ENCODE measurements at regions not wholly inside any gene's neighbourhood (a gene's known extent, or its start where the extent isn't known, plus 50 kb on each side); places are given as distances from the start of the nearest gene placed in this dataset.

DNA sequence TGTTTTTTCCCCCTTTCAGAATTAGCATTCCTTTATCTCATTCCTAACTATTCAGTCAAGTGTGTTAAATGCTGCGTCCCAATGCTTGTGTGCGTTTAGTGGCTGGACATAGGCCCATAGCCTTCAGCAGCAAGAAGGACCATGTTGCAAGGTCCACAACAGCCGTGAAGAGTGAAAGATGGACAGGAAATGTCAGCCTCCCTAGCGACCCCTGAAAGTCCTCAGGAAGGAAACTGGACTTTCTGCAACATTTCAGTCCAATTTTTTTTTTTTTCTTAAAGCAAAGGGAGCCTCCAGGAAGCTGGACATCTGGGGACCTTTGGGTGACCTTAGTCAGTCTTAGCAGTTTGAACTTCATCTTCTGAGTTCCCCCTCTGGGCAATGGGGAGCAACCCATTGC is 550.7 kb upstream of the MGMT start:
- H3K4me1 Mint-ChIP-seq = peaks cover 4% of the 10 kb centered on the region
- DNase-seq = no peak
- no peaks in the 10 kb centered on the region for H3K36me3 Mint-ChIP-seq (ENCODE audit: low read depth)
- no peaks in the 10 kb centered on the region for H3K9me3 Mint-ChIP-seq
- intact Hi-C loops (cut with micrococcal nuclease) = no loop called here
- no peaks in the 10 kb centered on the region for H3K27me3 Mint-ChIP-seq
- H3K27ac Mint-ChIP-seq = no peak overlapping the region
- H3K4me3 Mint-ChIP-seq = no peak overlapping the region

DNA sequence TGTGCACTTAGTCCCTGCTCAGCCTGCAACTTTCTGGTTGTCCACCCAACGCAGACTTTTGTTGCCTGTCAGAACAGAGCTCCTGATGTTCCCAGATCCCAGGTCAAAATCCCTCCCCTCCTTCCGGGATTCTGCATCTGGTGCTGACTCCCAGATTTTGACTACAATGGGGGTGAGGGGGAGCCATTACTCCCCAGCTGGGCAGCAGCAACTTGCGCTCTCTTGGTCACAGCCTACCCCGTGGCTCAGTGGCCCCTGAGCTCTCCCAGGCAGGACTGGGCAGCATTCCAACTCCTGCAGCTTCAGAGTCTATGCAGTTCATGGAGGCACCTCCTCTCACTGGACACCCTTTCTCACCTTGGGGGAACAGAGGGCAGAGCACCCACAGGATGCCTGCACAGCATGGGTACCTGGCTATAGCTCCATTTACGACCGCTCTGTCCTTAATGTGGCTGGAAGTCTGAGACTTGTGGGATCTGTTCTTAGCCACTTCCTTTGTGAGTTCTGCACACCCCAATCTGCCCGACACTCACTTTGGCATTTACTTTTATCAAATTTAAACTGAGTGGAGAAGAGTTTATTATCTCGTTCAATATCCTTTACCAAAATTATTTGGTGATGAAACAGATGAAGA is 545.5 kb upstream of the MGMT start:
- Mint-ChIP-seq H3K27ac (no peak overlapping the region), H3K4me3 (no peak overlapping the region), H3K27me3 (peaks cover 3% of the 10 kb centered on the region), H3K36me3 (ENCODE audit: low read depth) (no peaks in the 10 kb centered on the region), H3K4me1 (no peaks in the 10 kb centered on the region), H3K9me3 (no peaks in the 10 kb centered on the region)
- DNase-seq = no peak
- intact Hi-C loops (cut with micrococcal nuclease) = no loop called here

DNA sequence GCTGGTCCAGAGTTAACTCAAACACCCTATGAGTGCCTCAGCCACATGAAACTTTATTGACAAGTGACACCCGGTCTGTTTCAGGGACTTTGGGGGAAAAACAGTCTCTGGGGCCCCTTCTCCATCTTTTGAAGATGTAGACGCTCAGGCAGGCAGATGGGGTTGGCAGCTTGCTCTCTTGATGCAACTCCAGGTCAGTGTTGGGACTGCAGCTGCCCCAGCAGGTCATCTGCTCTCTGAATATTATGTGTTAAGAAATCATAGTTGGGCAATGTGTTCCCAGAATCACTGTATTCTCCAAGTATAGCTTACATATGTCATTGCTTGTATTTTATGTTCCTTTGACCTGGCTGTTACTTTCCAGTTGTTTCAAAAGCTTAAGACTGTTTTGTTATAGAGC is 544.9 kb upstream of the MGMT start:
- H3K36me3 Mint-ChIP-seq (ENCODE audit: low read depth) = no peaks in the 10 kb centered on the region
- H3K9me3 Mint-ChIP-seq = no peaks in the 10 kb centered on the region
- peaks cover 3% of the 10 kb centered on the region for H3K27me3 Mint-ChIP-seq
- no peak overlapping the region for H3K4me3 Mint-ChIP-seq
- no peak overlapping the region for H3K27ac Mint-ChIP-seq
- H3K4me1 Mint-ChIP-seq = no peaks in the 10 kb centered on the region
- DNase-seq = no peak
- intact Hi-C loops (cut with micrococcal nuclease) = no loop called here

DNA sequence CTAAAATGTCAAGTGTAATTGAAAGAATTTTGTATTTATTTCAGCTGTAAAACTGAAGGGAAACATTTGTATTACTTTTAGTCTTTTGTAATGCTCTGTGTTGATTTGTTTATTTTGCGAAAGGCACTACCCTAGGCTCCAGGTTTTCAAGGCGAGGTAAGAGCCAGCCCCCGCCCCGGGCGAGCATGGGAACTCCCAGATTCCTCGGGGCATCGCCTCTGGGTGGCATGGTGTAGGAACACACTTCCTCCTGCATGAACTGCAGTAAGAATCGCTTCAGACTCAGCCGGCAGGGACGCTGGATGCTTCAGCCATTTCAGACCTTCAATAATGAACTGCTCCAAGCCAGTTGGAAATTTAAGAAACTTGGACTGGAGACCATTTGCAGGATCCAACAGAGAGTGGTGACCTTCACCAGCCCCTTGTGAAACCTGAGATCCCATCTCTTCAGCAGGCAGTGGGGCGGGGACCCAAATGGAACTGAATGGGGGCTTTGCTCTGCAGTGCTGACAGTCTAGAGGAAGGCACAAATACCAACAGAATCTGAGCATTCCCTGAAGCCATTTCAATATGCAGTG is 544.3 kb upstream of the MGMT start:
- intact Hi-C loops (cut with micrococcal nuclease) = no loop called here
- Mint-ChIP-seq H3K27me3 (peaks cover 3% of the 10 kb centered on the region), H3K27ac (no peak overlapping the region), H3K9me3 (no peaks in the 10 kb centered on the region), H3K4me1 (no peaks in the 10 kb centered on the region), H3K36me3 (ENCODE audit: low read depth) (no peaks in the 10 kb centered on the region), H3K4me3 (no peak overlapping the region)
- DNase-seq = no peak

DNA sequence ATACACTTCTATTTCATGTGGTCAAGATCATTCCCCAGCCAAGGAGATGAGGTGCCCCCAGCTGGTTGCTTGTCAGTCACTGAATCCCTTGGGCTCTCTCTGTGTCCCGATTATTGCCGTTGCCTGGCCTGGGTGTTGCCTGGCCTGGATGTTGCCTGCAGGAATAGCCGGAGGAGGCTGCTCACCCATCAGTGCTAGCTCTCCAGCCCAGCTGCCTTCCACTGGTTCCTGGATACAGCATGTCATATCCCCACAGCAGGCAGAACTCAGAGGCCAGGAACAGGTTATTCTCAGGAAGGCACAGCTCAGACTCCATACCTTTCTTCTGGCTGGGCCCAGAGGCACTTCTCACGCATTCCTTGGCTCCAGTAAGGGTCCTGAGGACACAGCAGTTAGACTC is 542.1 kb upstream of the MGMT start:
- H3K27ac Mint-ChIP-seq = no peak overlapping the region
- no peaks in the 10 kb centered on the region for H3K9me3 Mint-ChIP-seq
- intact Hi-C loops (cut with micrococcal nuclease) = no loop called here

DNA sequence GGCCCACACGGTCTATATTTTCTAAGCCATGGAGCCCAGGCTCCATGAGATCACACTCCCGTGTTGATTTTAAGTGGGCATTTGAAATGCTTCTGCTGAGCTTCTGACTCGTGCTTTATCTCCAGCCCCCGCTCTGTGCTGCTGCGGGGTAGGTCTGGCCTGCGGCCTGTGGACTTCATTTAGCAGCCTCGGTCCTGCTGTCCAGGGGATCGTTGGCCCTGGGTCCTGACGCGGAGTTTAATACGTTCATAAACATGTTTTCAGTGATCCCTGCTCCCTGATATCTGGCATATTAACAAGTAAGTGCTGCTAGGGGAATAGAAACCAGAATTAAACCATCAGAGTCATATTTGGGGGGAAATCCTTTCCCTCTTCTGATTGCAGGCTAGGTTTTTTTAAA is 540.3 kb upstream of the MGMT start:
- no peaks in the 10 kb centered on the region for H3K4me1 Mint-ChIP-seq
- DNase-seq = no peak
- intact Hi-C loops (cut with micrococcal nuclease) = no loop called here
- peaks cover 8% of the 10 kb centered on the region for H3K27me3 Mint-ChIP-seq
- H3K36me3 Mint-ChIP-seq (ENCODE audit: low read depth) = no peaks in the 10 kb centered on the region
- H3K27ac Mint-ChIP-seq = no peak overlapping the region
- H3K4me3 Mint-ChIP-seq = no peak overlapping the region
- no peaks in the 10 kb centered on the region for H3K9me3 Mint-ChIP-seq

More for the DNA sequence above, 542.1 kb upstream of the MGMT start:
- Mint-ChIP-seq H3K27me3 (peaks cover 8% of the 10 kb centered on the region), H3K4me1 (no peaks in the 10 kb centered on the region), H3K4me3 (no peak overlapping the region), H3K36me3 (ENCODE audit: low read depth) (no peaks in the 10 kb centered on the region)
- DNase-seq = no peak

DNA sequence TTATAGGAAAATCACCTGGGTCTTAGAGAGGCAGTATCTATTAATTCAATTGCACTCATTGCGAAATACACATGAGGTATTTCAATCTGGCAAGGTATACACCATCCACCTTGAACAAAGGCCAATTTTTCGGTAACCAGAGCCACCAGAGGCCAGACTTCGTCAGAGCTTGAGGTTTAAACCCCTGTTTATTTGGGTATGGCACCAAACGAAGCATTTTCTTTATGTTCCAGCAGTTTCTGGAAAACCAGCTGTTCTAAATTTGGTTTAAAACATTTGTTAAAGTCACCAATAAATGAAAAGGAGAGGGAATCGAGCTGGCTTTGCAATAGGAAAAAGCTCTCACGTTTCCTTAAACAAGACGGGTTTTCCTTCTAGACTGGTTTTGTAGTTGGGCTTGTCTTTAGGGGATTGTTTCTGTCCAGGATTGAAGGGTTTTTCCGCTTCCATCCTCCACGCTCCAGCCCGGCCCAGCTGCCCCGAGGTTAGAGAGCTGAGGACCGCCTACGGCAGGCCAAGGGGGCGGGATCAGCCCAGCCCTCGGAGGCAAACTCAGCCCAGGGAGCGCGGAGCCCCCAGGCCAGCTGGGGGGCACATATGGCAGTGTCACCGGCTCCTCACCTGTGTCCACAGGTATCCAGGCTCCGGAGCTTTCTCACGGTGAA is 539.4 kb upstream of the MGMT start:
- H3K9me3 Mint-ChIP-seq = no peaks in the 10 kb centered on the region
- H3K4me1 Mint-ChIP-seq = no peaks in the 10 kb centered on the region
- H3K27ac Mint-ChIP-seq = no peak overlapping the region
- H3K27me3 Mint-ChIP-seq = peaks cover 8% of the 10 kb centered on the region
- intact Hi-C loops (cut with micrococcal nuclease) = no loop called here
- no peak overlapping the region for H3K4me3 Mint-ChIP-seq
- H3K36me3 Mint-ChIP-seq (ENCODE audit: low read depth) = no peaks in the 10 kb centered on the region
- DNase-seq = no peak

DNA sequence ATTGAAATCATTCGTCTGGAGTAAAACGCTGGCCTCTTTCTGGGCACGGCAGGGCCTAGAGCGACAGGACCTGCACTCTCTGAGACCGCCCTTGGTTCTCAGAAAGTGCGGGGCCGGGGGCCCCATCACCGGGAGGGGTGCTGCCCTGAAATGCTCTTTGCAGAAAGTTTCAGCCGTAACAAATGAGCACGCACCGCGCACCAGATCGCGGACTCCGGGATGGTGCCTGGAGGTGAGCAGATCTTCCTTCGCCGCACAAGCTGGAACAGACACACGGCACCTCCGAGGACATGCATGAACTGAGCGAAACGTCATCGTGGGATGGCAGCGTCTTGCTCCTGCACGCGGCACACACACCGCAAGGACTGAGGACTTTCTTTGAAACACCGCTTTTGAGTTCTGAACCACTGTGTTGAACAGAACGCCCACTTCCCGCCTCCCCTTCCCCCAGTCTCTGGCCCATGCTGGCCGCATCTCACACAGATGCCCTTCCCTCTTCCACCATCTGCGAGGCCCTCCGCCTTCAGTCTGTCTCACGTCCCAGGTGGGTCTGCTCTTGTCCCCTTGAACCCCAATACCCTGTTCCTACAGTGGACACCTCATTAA is 538.7 kb upstream of the MGMT start:
- Mint-ChIP-seq H3K4me1 (no peaks in the 10 kb centered on the region), H3K27me3 (peaks cover 10% of the 10 kb centered on the region), H3K27ac (no peak overlapping the region), H3K4me3 (no peak overlapping the region), H3K9me3 (no peaks in the 10 kb centered on the region), H3K36me3 (ENCODE audit: low read depth) (no peaks in the 10 kb centered on the region)
- intact Hi-C loops (cut with micrococcal nuclease) = no loop called here
- DNase-seq = no peak

DNA sequence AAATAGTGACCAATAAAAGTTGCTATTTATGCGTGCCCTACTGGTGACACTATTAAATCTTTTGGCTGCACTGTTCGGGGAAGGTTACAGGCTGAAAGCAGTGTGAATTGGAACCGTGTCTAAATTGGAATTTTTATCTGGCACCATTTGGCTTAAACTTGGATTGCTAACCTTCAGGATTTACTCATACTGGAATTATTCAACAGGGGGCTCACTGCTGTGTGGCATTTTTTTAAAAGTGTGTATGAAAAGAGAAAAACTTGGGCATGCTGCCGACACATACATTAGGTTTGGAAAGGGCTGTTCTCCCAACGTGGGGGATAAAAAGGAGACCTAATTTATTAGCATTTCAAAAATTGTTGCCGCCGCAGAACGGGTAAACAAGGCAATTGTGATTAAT is 537.9 kb upstream of the MGMT start:
- Mint-ChIP-seq H3K27ac (no peak overlapping the region), H3K27me3 (peaks cover 7% of the 10 kb centered on the region), H3K9me3 (no peaks in the 10 kb centered on the region), H3K36me3 (ENCODE audit: low read depth) (no peaks in the 10 kb centered on the region), H3K4me3 (no peak overlapping the region), H3K4me1 (no peaks in the 10 kb centered on the region)
- no peak for DNase-seq
- intact Hi-C loops (cut with micrococcal nuclease) = no loop called here

DNA sequence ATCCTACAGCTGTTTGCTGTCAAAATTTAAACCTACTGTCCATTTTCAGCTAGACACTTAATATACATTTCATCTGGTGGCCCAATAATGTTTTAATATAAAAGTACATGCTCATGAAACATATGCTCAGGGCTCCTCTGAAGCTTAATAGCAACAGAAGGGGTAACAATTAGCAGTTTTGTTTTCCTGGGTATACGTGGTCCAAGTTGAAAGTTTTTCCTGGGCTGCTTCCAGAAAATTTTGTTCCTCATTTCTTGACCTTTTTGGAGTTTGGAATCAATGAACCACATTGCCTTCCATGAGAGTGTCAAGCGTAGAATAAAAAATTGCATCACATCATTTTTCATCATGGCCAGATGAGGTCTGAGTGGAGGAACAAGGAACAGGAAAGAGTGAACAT is 537.3 kb upstream of the MGMT start:
- H3K9me3 Mint-ChIP-seq = no peaks in the 10 kb centered on the region
- peaks cover 7% of the 10 kb centered on the region for H3K27me3 Mint-ChIP-seq
- peaks cover 4% of the 10 kb centered on the region for H3K4me1 Mint-ChIP-seq
- H3K4me3 Mint-ChIP-seq = no peak overlapping the region
- no peaks in the 10 kb centered on the region for H3K36me3 Mint-ChIP-seq (ENCODE audit: low read depth)
- intact Hi-C loops (cut with micrococcal nuclease) = no loop called here
- no peak overlapping the region for H3K27ac Mint-ChIP-seq
- DNase-seq = no peak

DNA sequence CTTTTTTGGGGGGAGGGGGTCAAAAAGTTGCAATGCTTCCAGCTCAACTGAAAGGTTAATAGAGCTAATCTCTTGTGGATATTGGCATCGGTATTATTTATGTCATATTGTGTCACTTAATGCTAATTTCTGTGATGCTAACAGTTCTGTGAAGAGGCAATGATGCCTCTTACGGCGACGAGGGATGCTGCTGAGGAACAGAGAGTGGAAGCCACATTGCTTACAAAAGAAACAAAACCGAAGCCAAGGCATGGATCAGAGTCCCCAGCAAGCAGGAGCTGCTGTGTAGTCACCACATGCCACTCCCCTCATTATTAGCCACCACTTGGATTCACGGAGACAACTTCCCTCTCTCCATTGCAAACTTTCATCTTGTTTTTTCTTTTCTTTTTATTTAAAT is 536.5 kb upstream of the MGMT start:
- peaks cover 4% of the 10 kb centered on the region for H3K4me1 Mint-ChIP-seq
- intact Hi-C loops (cut with micrococcal nuclease) = no loop called here
- H3K27ac Mint-ChIP-seq = no peak overlapping the region
- H3K36me3 Mint-ChIP-seq (ENCODE audit: low read depth) = no peaks in the 10 kb centered on the region
- H3K4me3 Mint-ChIP-seq = no peak overlapping the region
- H3K9me3 Mint-ChIP-seq = no peaks in the 10 kb centered on the region
- no peak for DNase-seq
- H3K27me3 Mint-ChIP-seq = peaks cover 7% of the 10 kb centered on the region

DNA sequence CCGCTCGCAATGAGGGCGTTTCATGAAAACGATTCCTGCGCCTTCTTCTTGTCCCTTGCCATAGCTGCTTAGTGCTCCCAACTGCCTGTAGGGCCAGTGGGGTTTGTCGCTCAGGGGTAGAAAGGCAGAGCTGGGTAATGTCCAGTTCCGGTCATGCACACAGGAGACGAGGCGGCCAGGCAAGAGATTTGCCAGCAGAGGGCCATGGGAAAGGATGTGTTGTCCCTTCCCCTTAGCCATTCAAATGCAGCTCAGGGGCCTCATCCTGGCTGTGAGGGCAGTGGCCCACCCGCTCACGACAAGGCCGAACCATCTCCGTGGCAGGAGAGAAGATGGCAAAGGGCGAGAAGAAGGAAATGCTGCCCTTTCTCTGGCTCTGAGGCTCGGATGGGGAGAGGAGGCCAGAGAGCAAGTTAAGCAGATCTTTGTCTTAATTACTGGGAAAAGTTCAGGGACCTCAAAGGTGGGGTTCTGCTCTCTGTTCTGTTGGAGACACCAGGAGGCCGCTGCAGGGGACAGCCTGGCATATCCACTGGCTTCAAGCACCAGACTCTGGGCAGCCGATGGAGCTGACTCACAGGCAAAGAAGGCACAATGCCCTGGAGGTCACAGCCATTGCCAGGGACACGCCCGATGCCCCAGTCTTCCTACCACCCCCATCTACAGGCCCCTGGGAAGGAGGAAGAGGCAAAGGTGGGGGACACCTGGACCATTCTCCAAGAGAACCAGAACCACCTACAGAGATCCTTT is 534.8 kb upstream of the MGMT start:
- H3K27me3 Mint-ChIP-seq = peaks cover 7% of the 10 kb centered on the region
- H3K9me3 Mint-ChIP-seq = no peaks in the 10 kb centered on the region
- DNase-seq = no peak
- intact Hi-C loops (cut with micrococcal nuclease) = no loop called here
- no peak overlapping the region for H3K4me3 Mint-ChIP-seq
- peaks cover 4% of the 10 kb centered on the region for H3K4me1 Mint-ChIP-seq
- no peaks in the 10 kb centered on the region for H3K36me3 Mint-ChIP-seq (ENCODE audit: low read depth)
- no peak overlapping the region for H3K27ac Mint-ChIP-seq

DNA sequence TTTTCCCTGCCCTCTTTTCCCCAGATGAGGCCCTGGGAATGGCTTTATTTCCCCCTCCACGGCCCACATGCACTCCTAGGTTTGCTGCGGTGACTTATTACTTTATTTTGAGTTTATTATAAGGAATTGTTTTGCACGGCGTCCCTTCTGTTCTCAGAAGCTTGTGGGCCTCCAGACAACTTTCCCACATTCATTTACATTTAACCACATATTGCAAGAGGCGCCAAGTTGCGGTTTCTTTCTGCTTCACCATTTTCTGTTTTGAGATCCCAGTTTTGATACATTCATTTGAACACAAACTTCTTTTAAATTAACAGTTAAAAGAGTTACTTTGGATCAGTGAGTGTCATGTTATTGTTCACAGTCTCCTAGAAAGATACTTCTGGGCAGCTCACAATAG is 532.5 kb upstream of the MGMT start:
- H3K36me3 Mint-ChIP-seq (ENCODE audit: low read depth) = no peaks in the 10 kb centered on the region
- peaks cover 3% of the 10 kb centered on the region for H3K27me3 Mint-ChIP-seq
- intact Hi-C loops (cut with micrococcal nuclease) = no loop called here
- no peak for DNase-seq
- H3K9me3 Mint-ChIP-seq = no peaks in the 10 kb centered on the region
- H3K4me1 Mint-ChIP-seq = peaks cover 4% of the 10 kb centered on the region
- H3K27ac Mint-ChIP-seq = no peak overlapping the region
- no peak overlapping the region for H3K4me3 Mint-ChIP-seq

DNA sequence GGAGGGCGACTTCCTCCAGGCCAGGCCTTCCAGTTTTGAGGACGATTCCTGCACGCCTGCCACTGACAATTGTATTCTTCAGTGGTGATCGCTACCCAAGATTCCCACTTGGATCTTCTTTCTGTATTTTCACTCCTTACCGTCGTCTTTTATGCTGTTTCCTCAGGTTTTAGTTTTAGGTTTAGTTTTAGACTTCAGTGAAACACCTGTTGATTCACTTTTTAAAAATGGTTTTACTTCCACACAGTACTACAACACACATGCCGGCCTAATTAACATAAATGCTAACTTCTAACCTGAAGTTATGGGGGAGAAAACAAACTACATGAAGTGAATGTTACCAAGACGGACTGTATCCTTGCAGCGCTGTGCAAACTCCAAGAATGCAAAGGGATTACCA is 530.6 kb upstream of the MGMT start:
- Mint-ChIP-seq H3K27ac (no peak overlapping the region), H3K4me3 (no peak overlapping the region), H3K4me1 (peaks cover 4% of the 10 kb centered on the region), H3K36me3 (ENCODE audit: low read depth) (no peaks in the 10 kb centered on the region), H3K9me3 (no peaks in the 10 kb centered on the region), H3K27me3 (peaks cover 3% of the 10 kb centered on the region)
- intact Hi-C loops (cut with micrococcal nuclease) = no loop called here
- no peak for DNase-seq

Measured in activated CD4-positive, alpha-beta T cell treated with anti-CD3 and anti-CD28 coated beads, Interleukin-2, amount 10 ng/mL, durations not matched to agents 24 days and 14 days (primary cell).